ENCODE measurements at regions not wholly inside any gene's neighbourhood (a gene's known extent, or its start where the extent isn't known, plus 50 kb on each side); places are given as distances from the start of the nearest gene placed in this dataset.
A peak's percentile ranks its signal among the peaks of the same experiment; 100 is the strongest.

DNA sequence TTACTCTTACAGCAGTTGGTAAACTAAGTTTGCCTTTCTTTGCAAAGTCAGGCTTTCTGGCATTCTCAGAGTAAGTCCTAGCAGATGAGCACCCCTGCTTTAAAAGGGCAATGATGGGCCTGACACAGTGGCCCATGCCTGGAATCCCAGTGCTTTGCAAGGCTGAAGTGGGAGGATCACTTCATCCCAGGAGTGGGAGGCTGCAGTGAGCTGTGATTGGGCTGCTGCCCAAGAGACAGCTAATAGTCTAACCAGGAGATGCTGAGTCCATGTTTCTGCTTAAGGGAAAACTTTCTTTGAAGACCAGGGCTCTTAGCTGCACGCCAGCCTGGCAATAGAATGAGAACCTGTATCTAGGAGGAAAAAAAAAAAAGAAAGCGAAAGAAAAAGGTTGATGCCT is 100.2 kb upstream of the MPP7 start:
- TF ChIP-seq POLR2A (IDR thresholded peaks at IDR 0.05; ENCODE audit: low read depth, low read length), result no peak
- no peak for DNase-seq (ENCODE audit: insufficient read length, low spot score)

GRCh38 chr10:28408237-28408777 is 105.4 kb upstream of the MPP7 start:
- no peak for TF ChIP-seq POLR2A (IDR thresholded peaks at IDR 0.05; ENCODE audit: low read depth, low read length)
- DNase-seq (ENCODE audit: insufficient read length, low spot score), result no peak
- no peak for FAIRE-seq

More for the DNA sequence above, 100.2 kb upstream of the MPP7 start:
- FAIRE-seq, result no peak

- no peak for TF ChIP-seq POLR2A (IDR thresholded peaks at IDR 0.05; ENCODE audit: low read depth, low read length)
- FAIRE-seq (no peak), DNase-seq (ENCODE audit: insufficient read length, low spot score) (no peak)
Observed at GRCh38 chr10:28410420-28411135, 107.7 kb upstream of the MPP7 start.

GRCh38 chr10:28411136-28411460 is 108.2 kb upstream of the MPP7 start:
- TF ChIP-seq POLR2A (IDR thresholded peaks at IDR 0.05; ENCODE audit: low read depth, low read length), result no peak
- no peak for FAIRE-seq

DNA sequence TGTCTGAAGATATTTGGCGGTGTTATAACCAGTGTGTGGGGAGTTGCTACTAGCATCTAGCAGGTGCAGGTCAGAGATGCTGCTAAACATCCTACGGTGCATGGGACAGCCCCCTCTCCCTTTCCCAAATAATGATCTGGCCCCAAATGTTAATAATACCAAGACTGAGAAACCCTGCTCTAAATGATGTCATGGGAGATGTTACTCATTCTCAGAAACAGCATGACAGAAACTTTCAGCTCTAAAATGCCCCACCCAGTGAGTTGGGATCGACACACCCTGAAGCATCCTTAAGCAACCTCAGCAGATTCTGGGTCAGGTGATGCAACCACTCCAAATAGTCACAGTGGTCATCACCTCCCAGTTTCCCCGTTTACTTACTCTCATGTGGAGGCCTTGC is 108.8 kb upstream of the MPP7 start:
- DNase-seq (ENCODE audit: insufficient read length, low spot score), result no peak
- FAIRE-seq, result no peak
- no peak for TF ChIP-seq POLR2A (IDR thresholded peaks at IDR 0.05; ENCODE audit: low read depth, low read length)

More at GRCh38 chr10:28411136-28411460, 108.2 kb upstream of the MPP7 start:
- no peak for DNase-seq (ENCODE audit: insufficient read length, low spot score)

DNA sequence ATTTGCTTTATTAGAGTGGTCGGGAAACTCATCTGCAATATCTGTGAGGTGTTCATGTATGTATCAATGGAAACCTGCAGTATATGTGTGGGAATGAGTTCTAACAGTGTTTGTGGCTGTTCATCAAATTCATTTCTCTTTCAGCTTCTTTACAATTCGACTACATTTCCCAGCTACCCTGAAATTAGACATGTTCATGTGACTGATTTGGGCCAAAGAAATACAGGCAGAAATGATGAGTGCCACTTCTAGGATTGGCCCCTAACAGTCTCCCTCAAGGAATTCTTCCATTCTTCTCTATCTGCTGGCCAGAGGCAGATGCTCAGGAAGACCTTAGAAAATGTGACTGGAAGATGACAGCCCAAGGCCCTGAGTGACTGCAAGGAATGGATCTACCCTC is 114.8 kb upstream of the WAC start:
- TF ChIP-seq POLR2A (IDR thresholded peaks at IDR 0.05; ENCODE audit: low read depth, low read length), result no peak
- DNase-seq (ENCODE audit: insufficient read length, low spot score) (no peak), FAIRE-seq (no peak)

DNA sequence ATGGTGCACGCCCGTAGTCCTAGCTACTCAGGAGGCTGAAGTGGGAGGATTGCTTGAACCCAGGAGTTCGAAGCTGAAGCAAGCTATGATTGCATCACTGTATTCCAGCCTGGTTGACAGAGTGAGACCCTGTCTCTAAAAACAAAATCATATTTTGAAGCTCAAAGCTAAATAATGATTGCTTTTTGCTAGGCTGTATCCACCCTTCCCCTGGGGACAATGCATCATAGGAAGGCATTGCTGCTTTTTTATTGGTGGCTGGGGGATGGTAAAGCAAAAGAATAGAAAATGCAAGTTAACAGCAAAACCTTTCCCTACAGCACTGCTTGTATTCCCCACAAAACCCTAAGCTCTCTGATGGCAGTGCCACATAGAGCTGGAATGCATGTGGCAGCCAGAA is 107.5 kb upstream of the WAC start:
- TF ChIP-seq POLR2A (IDR thresholded peaks at IDR 0.05; ENCODE audit: low read depth, low read length), result no peak
- FAIRE-seq, result no peak

DNA sequence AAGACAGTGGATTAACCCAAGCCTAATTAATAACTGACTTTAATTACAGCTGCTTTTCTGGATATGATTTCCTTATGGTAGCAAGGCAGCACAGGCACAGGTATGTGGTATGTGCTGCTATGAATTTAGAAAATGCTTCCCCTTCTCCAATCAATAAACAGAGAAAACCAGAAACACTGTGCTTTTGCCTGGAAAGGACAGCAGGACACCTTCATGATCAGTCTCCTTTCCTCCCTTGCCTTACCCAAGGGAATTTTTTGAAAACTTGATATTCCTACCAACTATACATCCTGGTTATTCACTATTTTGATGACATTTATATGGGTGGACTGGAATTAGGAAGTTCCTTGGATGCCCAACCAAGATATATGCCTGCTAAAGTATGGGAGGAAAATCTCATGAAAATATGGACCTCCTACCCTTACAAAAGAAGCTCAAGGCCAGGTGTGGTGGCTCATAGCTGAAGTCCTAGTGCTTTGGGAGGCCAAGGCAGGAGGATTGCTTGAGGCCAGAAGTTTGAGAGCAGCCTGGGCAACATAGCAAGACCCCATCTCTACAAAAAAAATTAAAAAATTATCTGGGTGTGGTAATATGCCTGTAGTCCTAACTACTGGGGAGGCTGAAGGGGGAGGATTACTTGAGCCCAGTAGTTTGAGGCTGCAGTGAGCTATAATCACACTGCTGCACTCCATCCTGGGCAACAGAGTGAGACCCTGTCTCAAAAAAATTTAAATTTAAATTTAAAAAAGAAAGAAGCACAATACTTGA is 106.3 kb upstream of the WAC start:
- FAIRE-seq (no peak), DNase-seq (ENCODE audit: insufficient read length, low spot score) (no peak)
- TF ChIP-seq POLR2A (IDR thresholded peaks at IDR 0.05; ENCODE audit: low read depth, low read length), result no peak

More for the DNA sequence above, 107.5 kb upstream of the WAC start:
- no peak for DNase-seq (ENCODE audit: insufficient read length, low spot score)

DNA sequence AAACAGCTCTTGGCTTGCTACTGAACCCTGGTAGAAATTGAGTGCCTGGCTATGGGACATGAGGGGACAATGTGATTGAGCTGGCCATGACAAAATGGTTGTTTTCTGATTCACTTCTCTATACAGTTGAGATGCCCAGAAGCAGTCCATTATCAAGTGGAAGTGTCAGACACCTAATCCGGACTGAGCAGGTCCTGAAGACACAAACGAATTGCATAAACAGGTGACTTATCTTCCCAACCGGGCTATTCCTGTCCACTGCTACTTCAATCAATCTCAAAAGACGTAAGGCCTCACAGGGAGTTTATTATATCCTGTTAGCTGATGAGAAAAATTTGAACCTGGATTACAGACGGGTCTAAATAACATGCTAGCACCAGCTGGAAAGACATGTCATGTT is 105.5 kb upstream of the WAC start:
- DNase-seq (ENCODE audit: insufficient read length, low spot score) (no peak), FAIRE-seq (no peak)
- TF ChIP-seq POLR2A (IDR thresholded peaks at IDR 0.05; ENCODE audit: low read depth, low read length), result no peak

GRCh38 chr10:28429045-28429444 is 103.9 kb upstream of the WAC start:
- FAIRE-seq, result no peak
- no peak for DNase-seq (ENCODE audit: insufficient read length, low spot score)
- no peak for TF ChIP-seq POLR2A (IDR thresholded peaks at IDR 0.05; ENCODE audit: low read depth, low read length)

DNA sequence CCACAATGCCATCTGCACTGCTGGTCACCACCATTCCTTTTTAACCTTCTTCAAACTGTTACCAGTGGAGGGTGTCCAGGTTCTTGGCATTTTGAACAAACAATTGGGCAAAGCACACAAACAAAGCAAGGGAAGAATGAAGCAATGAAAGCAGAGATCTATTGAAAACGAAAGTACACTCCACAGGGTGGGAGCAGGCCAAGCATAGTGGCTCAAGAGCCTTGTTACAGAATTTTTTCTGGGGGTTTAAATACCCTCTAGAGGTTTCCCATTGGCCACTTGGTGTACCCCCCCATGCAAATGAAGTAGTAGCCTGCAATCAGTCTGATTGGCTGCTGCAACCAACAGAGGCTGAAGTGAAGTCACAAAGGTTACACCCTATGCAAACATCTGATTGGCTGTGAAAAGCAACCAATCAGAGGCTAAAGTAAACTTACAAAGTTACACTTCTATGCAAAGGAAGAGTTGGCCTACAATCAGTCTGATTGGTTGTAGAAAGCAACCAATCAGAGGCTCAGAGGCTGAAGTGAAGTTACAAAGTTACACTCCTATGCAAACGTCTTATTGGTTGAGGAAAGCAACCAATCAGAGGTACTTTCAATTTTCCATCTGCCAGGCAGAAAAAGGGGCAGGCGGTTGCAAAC is 103.2 kb upstream of the WAC start:
- no peak for TF ChIP-seq POLR2A (IDR thresholded peaks at IDR 0.05; ENCODE audit: low read depth, low read length)
- FAIRE-seq (peak; percentile 69), DNase-seq (ENCODE audit: insufficient read length, low spot score) (no peak)

GRCh38 chr10:28431139-28431538 is 101.8 kb upstream of the WAC start:
- no peak for TF ChIP-seq POLR2A (IDR thresholded peaks at IDR 0.05; ENCODE audit: low read depth, low read length)
- FAIRE-seq, result no peak
- no peak for DNase-seq (ENCODE audit: insufficient read length, low spot score)

DNA sequence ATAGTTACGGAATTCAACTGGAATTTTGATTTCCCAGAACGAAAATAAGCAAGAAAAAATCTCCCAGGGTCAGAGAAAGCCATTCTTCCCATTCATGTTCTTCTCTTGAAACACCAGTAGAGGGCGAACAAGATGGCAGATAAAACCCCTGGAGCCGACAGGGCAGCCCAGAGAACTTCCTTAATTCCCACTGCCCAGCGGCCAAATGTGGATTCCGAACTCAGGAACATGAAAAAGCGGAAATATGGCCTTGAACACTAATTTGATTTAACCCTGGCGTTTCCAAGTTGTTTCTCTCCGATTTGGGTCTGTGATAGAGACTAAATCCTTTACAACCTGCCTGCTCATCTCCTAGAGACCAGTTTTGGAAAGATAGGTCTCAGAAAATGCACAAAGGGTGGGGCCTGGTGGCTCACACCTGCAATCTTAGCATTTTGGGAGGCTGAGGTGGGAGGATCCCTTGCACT is 100.7 kb upstream of the WAC start:
- peak; percentile 86 for FAIRE-seq
- TF ChIP-seq POLR2A (IDR thresholded peaks at IDR 0.05; ENCODE audit: low read depth, low read length), result no peak
- DNase-seq (ENCODE audit: insufficient read length, low spot score), result peak; percentile 63

DNA sequence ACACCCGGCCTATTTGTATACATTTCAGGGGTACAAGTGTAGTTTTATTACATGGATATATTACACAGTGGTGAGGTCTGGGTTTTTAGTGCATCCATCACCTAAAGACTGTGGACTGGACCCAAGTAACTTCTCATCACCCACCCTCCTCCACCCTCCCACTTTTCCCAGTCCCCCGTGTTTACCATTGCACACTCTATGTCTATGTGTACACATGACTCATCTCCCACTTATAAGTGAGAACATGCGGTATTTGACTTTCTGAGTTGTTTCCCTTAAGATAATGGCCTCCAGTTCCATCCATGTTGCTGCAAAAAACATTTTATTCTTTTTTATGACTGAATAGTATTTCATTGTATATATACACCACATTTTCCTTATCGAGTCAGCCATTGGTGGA is 98.9 kb upstream of the WAC start:
- FAIRE-seq (no peak), DNase-seq (ENCODE audit: insufficient read length, low spot score) (no peak)
- TF ChIP-seq POLR2A (IDR thresholded peaks at IDR 0.05; ENCODE audit: low read depth, low read length), result no peak

Measured in H54 (cell line).